Hepatocyte (in vitro differentiated cells): ENCODE measurements at regions not wholly inside any gene's neighbourhood (a gene's known extent, or its start where the extent isn't known, plus 50 kb on each side); places are given as distances from the start of the nearest gene placed in this dataset.

Source experiments
- DNase-seq: peaks from one replicate; pipeline ENCODE4 v3.0.0-alpha.2; 2016; ENCODE audit warnings: low spot score
- H2AFZ ChIP-seq: fragments of 200-600 bp; sonication (generic); 2 replicates; pipeline ENCODE4 v1.6.0; 2016; ENCODE audit warnings: antibody characterized with exemption, mild to moderate bottlenecking
- H3K27ac ChIP-seq: fragments of 200-600 bp; sonication (generic); 2 replicates; pipeline ENCODE4 v1.5.1; 2016; ENCODE audit warnings: mild to moderate bottlenecking
- H3K27me3 ChIP-seq: fragments of 200-600 bp; sonication (generic); 2 replicates; pipeline ENCODE4 v1.6.1; 2016
- H3K36me3 ChIP-seq: fragments of 200-600 bp; sonication (generic); replicated peaks from 2 replicates; pipeline ENCODE4 v1.5.1; 2016; ENCODE audit warnings: low read depth; ENCODE audit not compliant: insufficient read depth
- H3K4me1 ChIP-seq: fragments of 200-600 bp; sonication (generic); 2 replicates; pipeline ENCODE4 v1.5.1; 2016; ENCODE audit warnings: mild to moderate bottlenecking, moderate library complexity; ENCODE audit not compliant: insufficient read depth
- H3K4me2 ChIP-seq: fragments of 200-600 bp; sonication (generic); 2 replicates; pipeline ENCODE4 v1.6.0; 2016
- H3K4me3 ChIP-seq: fragments of 200-600 bp; sonication (generic); 2 replicates; pipeline ENCODE4 v1.5.1; 2016; ENCODE audit warnings: mild to moderate bottlenecking
- H3K79me2 ChIP-seq: fragments of 200-600 bp; sonication (generic); 2 replicates; pipeline ENCODE4 v1.6.0; 2017; ENCODE audit warnings: mild to moderate bottlenecking
- H3K9me2 ChIP-seq: fragments of 200-600 bp; sonication (generic); replicated peaks from 2 replicates; pipeline ENCODE4 v1.6.0; 2017; ENCODE audit warnings: mild to moderate bottlenecking; ENCODE audit not compliant: insufficient read depth
- H3K9me3 ChIP-seq: fragments of 200-600 bp; sonication (generic); 2 replicates; pipeline ENCODE4 v1.5.1; 2016; ENCODE audit warnings: low read depth, mild to moderate bottlenecking
- H4K20me1 ChIP-seq: fragments of 200-600 bp; sonication (generic); 2 replicates; pipeline ENCODE4 v1.6.0; 2016; ENCODE audit warnings: mild to moderate bottlenecking; ENCODE audit not compliant: insufficient read depth, poor library complexity, severe bottlenecking
- EZH2 ChIP-seq: fragments of 200-600 bp; sonication (generic); IDR thresholded peaks from 2 replicates; pipeline ENCODE4 v1.6.1; 2016; ENCODE audit warnings: antibody characterized with exemption, mild to moderate bottlenecking, borderline replicate concordance
- EZH2phosphoT487 ChIP-seq: fragments of 200-600 bp; sonication (generic); IDR thresholded peaks from one replicate; pipeline ENCODE4 v1.6.1; 2018; ENCODE audit warnings: antibody characterized with exemption, mild to moderate bottlenecking, low read depth, moderate library complexity; ENCODE audit not compliant: unreplicated experiment, severe bottlenecking
- WGBS: methylation state at CpG from one replicate; pipeline ENCODE4 v1.1.6; 2016; ENCODE audit warnings: low lambda C conversion rate; ENCODE audit errors: missing lambda C conversion rate; 5-methylcytosine and 5-hydroxymethylcytosine counted together
- TF ChIP-seq, protein P1 (sequence below): fragments of 200-600 bp; sonication (generic); IDR thresholded peaks from 2 replicates; pipeline ENCODE4 v1.5.1; 2016; ENCODE audit warnings: antibody characterized with exemption, mild to moderate bottlenecking; ENCODE audit not compliant: poor library complexity

DNA sequence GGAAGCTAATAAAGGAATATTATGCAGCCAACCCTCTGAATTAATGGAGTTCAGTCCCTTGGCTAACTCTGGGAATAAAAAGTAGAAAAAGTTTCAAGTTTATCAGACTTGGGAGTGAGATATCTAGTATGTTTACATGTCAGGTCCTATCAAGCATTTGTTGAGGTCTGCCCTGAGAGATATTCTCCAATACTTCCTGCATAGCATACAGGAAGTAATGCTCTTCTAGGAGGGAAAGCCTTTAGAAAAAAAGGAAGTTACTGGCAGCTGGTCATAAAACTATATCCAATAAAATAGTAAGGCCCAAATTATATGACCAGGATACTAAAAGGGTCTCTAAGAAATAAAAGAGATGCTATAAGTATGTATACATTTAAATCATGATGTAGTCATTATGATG lies 594.1 kb upstream of the FTMT start:
- no peaks in the 10 kb centered on the region for H3K79me2 ChIP-seq
- no peak overlapping the region for H3K4me2 ChIP-seq
- H2AFZ ChIP-seq = no peak overlapping the region
- DNase-seq = no peak
- H3K9me3 ChIP-seq = no peaks in the 10 kb centered on the region
- H4K20me1 ChIP-seq = no peaks in the 10 kb centered on the region
- H3K9me2 ChIP-seq = no peaks in the 10 kb centered on the region
- TF ChIP-seq, protein P1, sequence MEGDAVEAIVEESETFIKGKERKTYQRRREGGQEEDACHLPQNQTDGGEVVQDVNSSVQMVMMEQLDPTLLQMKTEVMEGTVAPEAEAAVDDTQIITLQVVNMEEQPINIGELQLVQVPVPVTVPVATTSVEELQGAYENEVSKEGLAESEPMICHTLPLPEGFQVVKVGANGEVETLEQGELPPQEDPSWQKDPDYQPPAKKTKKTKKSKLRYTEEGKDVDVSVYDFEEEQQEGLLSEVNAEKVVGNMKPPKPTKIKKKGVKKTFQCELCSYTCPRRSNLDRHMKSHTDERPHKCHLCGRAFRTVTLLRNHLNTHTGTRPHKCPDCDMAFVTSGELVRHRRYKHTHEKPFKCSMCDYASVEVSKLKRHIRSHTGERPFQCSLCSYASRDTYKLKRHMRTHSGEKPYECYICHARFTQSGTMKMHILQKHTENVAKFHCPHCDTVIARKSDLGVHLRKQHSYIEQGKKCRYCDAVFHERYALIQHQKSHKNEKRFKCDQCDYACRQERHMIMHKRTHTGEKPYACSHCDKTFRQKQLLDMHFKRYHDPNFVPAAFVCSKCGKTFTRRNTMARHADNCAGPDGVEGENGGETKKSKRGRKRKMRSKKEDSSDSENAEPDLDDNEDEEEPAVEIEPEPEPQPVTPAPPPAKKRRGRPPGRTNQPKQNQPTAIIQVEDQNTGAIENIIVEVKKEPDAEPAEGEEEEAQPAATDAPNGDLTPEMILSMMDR = no peak
- TF ChIP-seq EZH2phosphoT487 = no peak
- TF ChIP-seq EZH2 = no peak
- H3K4me3 ChIP-seq = no peak overlapping the region
- no peaks in the 10 kb centered on the region for H3K4me1 ChIP-seq
- no peak overlapping the region for H3K27ac ChIP-seq
- no peaks in the 10 kb centered on the region for H3K27me3 ChIP-seq
- no peaks in the 10 kb centered on the region for H3K36me3 ChIP-seq

DNA sequence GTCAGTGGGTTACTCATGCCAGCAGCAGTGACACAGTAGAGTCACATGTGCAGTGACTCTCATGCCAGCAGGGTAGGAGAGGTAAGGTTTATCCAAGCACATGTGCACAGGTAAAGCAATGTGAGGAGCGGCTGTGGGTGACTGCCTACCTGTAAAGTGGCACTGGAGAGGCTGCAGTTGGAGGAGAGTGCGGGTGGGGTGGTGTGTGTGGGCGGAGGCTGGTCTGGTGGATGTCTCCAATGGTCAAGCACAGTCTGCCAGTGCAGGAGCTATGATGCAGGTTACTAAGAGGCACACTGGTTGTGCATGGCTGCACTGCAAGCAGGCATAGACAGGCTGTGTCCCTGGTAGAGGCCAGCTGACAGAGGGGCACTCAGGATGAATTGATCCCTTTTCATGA lies 588.2 kb upstream of the FTMT start:
- H3K79me2 ChIP-seq = no peaks in the 10 kb centered on the region
- TF ChIP-seq EZH2phosphoT487 (no peak), EZH2 (no peak)
- TF ChIP-seq, protein P1 = no peak
- no peaks in the 10 kb centered on the region for H4K20me1 ChIP-seq
- H3K4me1 ChIP-seq = no peaks in the 10 kb centered on the region
- H2AFZ ChIP-seq = no peak overlapping the region
- no peaks in the 10 kb centered on the region for H3K36me3 ChIP-seq
- no peak overlapping the region for H3K4me2 ChIP-seq
- H3K9me3 ChIP-seq = no peaks in the 10 kb centered on the region
- no peak for DNase-seq
- H3K4me3 ChIP-seq = no peak overlapping the region
- H3K27ac ChIP-seq = no peak overlapping the region
- 100% methylated on average over 3 of the region's 3 CpGs for WGBS
- no peaks in the 10 kb centered on the region for H3K27me3 ChIP-seq
- no peaks in the 10 kb centered on the region for H3K9me2 ChIP-seq

DNA sequence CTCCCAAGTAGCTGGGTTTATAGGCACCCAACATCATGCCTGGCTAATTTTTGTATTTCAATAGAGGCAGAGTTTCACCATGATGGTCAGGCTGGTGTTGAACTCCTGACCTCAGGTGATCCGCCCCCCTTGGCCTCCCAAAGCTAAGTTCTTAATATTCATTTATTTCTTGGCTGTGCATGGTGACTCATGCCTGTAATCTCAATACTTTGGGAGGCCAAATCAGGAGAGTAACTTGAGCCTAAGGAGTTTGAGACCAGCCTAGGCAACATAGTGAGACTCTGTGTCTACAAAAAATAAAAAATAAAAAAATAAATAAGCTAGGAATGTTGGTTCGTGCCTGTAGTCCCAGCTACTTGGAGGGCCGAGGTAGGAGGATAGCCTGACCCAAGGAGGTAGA lies 587.1 kb upstream of the FTMT start:
- H3K36me3 ChIP-seq = no peaks in the 10 kb centered on the region
- no peaks in the 10 kb centered on the region for H4K20me1 ChIP-seq
- no peak for TF ChIP-seq EZH2phosphoT487
- TF ChIP-seq EZH2 = no peak
- TF ChIP-seq, protein P1 = no peak
- H3K4me2 ChIP-seq = no peak overlapping the region
- H3K27me3 ChIP-seq = no peaks in the 10 kb centered on the region
- H3K4me1 ChIP-seq = no peaks in the 10 kb centered on the region
- no peak overlapping the region for H2AFZ ChIP-seq
- H3K79me2 ChIP-seq = no peaks in the 10 kb centered on the region
- H3K9me3 ChIP-seq = no peaks in the 10 kb centered on the region
- DNase-seq = no peak
- H3K27ac ChIP-seq = no peak overlapping the region
- H3K9me2 ChIP-seq = no peaks in the 10 kb centered on the region
- no peak overlapping the region for H3K4me3 ChIP-seq
- WGBS = 88% methylated on average over 3 of the region's 3 CpGs

DNA sequence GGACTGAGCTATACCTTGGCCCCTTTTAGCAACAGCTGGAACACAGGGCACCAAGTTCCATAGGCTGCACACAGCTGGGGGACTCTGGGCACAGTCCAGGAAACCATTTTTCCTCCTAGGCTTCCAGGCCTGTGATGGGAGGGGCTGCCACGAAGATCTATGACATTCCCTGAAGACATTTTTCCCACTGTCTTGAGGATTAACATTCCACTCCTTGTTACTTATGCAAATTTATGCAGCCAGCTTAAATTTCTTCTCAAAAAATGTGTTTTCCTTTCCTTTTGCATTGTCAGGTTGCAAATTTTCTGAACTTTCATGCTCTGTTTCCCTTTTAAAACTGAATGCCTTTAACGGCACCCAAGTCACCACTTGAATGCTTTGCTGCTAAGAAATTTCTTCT lies 580.1 kb upstream of the FTMT start:
- no peak for TF ChIP-seq EZH2phosphoT487
- TF ChIP-seq, protein P1 = no peak
- TF ChIP-seq EZH2 = no peak

More for the DNA sequence above, 580.1 kb upstream of the FTMT start:
- H2AFZ ChIP-seq = no peak overlapping the region
- 81% methylated on average over 2 of the region's 2 CpGs for WGBS
- DNase-seq = no peak
- no peaks in the 10 kb centered on the region for H3K4me1 ChIP-seq
- H3K27ac ChIP-seq = no peak overlapping the region
- no peaks in the 10 kb centered on the region for H3K36me3 ChIP-seq
- no peak overlapping the region for H3K4me3 ChIP-seq
- no peaks in the 10 kb centered on the region for H3K9me3 ChIP-seq
- no peak overlapping the region for H3K4me2 ChIP-seq
- H3K79me2 ChIP-seq = no peaks in the 10 kb centered on the region
- H4K20me1 ChIP-seq = no peaks in the 10 kb centered on the region
- H3K27me3 ChIP-seq = no peaks in the 10 kb centered on the region
- H3K9me2 ChIP-seq = no peaks in the 10 kb centered on the region
